Adrenal gland (tissue), 9 donors: ENCODE measurements at regions not wholly inside any gene's neighbourhood (a gene's known extent, or its start where the extent isn't known, plus 50 kb on each side); places are given as distances from the start of the nearest gene placed in this dataset.

Experiments used
- DNase-seq, 7 donors: peaks; one replicate each; pipeline ENCODE4 v3.0.0-alpha.2; 2019 to 2020
- H3K27ac ChIP-seq, 5 donors: fragments of 200-600 bp; sonication (generic) in 4 of 5; 1 replicate in 3 of 5; 2 replicates in 2 of 5; pipeline versions ENCODE4 v1.5.1 to v1.8.0; 2016 to 2020; ENCODE audit warnings: mild to moderate bottlenecking in 1 of 5
- H3K27me3 ChIP-seq: fragments of 200-600 bp; 2 replicates; pipeline ENCODE4 v1.8.0; 2021
- H3K36me3 ChIP-seq, 2 donors: fragments of 200-600 bp; replicated peaks in 1 of 2; 1 replicate in 1 of 2; 2 replicates in 1 of 2; pipeline versions ENCODE4 v1.5.1 to v1.8.0; 2018 to 2022
- H3K4me1 ChIP-seq, 2 donors: fragments of 200-600 bp; replicated peaks in 1 of 2; 1 replicate in 1 of 2; 2 replicates in 1 of 2; pipeline versions ENCODE4 v1.5.1 to v1.8.0; 2018 to 2021
- H3K4me3 ChIP-seq, 4 donors: fragments of 200-600 bp; sonication (generic) in 3 of 4; one replicate each; pipeline ENCODE4 v1.5.1; 2016 to 2018
- H3K9me3 ChIP-seq, 3 donors: fragments of 200-600 bp; sonication (generic) in 1 of 3; replicated peaks in 1 of 3; 1 replicate in 2 of 3; 2 replicates in 1 of 3; pipeline versions ENCODE4 v1.5.1 to v1.8.0; 2016 to 2021
- CTCF ChIP-seq, 6 experiments: fragments of 450-650 bp in 4 of 6; fragments of 200-600 bp in 2 of 6; sonication (generic) in 1 of 6; IDR thresholded peaks; 1 replicate in 5 of 6; 2 replicates in 1 of 6; pipeline versions ENCODE4 v1.5.1 to v1.8.0; 2016 to 2021; ENCODE audit warnings: antibody characterized with exemption in 6 of 6, mild to moderate bottlenecking in 2 of 6, moderate library complexity in 1 of 6
- POLR2A ChIP-seq, 2 donors: fragments of 450-650 bp; IDR thresholded peaks; one replicate each; pipeline ENCODE4 v1.6.1; 2017; ENCODE audit warnings: antibody characterized with exemption in 2 of 2, mild to moderate bottlenecking in 2 of 2, moderate library complexity in 1 of 2
- WGBS, 4 donors: extraction: QIAGEN DNeasy Blood & Tissue Kit in 2 of 4; methylation state at CpG; one replicate each; pipeline versions ENCODE4 v1.1.5 to v1.1.7; 2013 to 2017; 5-methylcytosine and 5-hydroxymethylcytosine counted together
- intact Hi-C, 2 donors: fragments of 100-400 bp; cut with DNase I; formaldehyde crosslinking; loops; one replicate each; pipeline versions ENCODE4 v1.14.1 to v1.15.0; 2022 to 2023
- donor health status: healthy with polysubstance abuse.
- donor health status: Bipolar disorder and iron deficiency.
- donor health status: DM: yes; HTN: yes; CAD: no.
- donor health status: DM: no; HTN: no; CAD: no.
- donor health status: DM: no; HTN: no; CAD: no.

- Histone ChIP-seq H3K27ac (no peak overlapping the region), H3K36me3 (no peaks in the 10 kb centered on the region), H3K4me3 (no peak overlapping the region), H3K9me3 (no peaks in the 10 kb centered on the region), H3K27me3 (no peaks in the 10 kb centered on the region), H3K4me1 (no peaks in the 10 kb centered on the region)
- intact Hi-C loops, result no loop called here
- WGBS, 4 donors, result 90 to 93% (median 92%) methylated on average over 6 of the region's 6 CpGs
- DNase-seq, result no peak
- TF ChIP-seq CTCF (IDR thresholded peaks at IDR 0.05) (no peak), POLR2A (IDR thresholded peaks at IDR 0.05) (no peak)
These were observed 389.2 kb downstream of the CD83 start for GRCh38 chr6:14506656-14507246.

- intact Hi-C loops, result no loop called here
- no peaks in the 10 kb centered on the region for H3K27me3 ChIP-seq
- DNase-seq, result no peak
These were observed 391.5 kb downstream of the CD83 start for GRCh38 chr6:14509120-14509519.

GRCh38 chr6:14510038-14510437 is 392.5 kb downstream of the CD83 start:
- Histone ChIP-seq H3K27me3 (no peaks in the 10 kb centered on the region), H3K4me1 (no peaks in the 10 kb centered on the region), H3K36me3 (no peaks in the 10 kb centered on the region), H3K27ac (no peak overlapping the region), H3K9me3 (no peaks in the 10 kb centered on the region), H3K4me3 (no peak overlapping the region)
- intact Hi-C loops, result no loop called here
- TF ChIP-seq POLR2A (IDR thresholded peaks at IDR 0.05) (no peak), CTCF (IDR thresholded peaks at IDR 0.05) (no peak)
- no peak for DNase-seq
- WGBS, 4 donors, result 87 to 90% (median 88%) methylated on average over 6 of the region's 6 CpGs

More at GRCh38 chr6:14509120-14509519, 391.5 kb downstream of the CD83 start:
- no peaks in the 10 kb centered on the region for H3K9me3 ChIP-seq
- no peak overlapping the region for H3K4me3 ChIP-seq
- H3K27ac ChIP-seq, result no peak overlapping the region
- 82 to 83% (median 82%) methylated on average over 5 of the region's 5 CpGs for WGBS, 4 donors
- no peaks in the 10 kb centered on the region for H3K4me1 ChIP-seq
- TF ChIP-seq POLR2A (IDR thresholded peaks at IDR 0.05) (no peak), CTCF (IDR thresholded peaks at IDR 0.05) (no peak)
- H3K36me3 ChIP-seq, result no peaks in the 10 kb centered on the region

- TF ChIP-seq CTCF (IDR thresholded peaks at IDR 0.05) (no peak), POLR2A (IDR thresholded peaks at IDR 0.05) (no peak)
- H3K27me3 ChIP-seq, result no peaks in the 10 kb centered on the region
- no peak overlapping the region for H3K4me3 ChIP-seq
- no peaks in the 10 kb centered on the region for H3K9me3 ChIP-seq
- 72 to 81% (median 76%) methylated on average over 2 of the region's 2 CpGs for WGBS, 4 donors
- no peaks in the 10 kb centered on the region for H3K4me1 ChIP-seq
- intact Hi-C loops, result no loop called here
- no peaks in the 10 kb centered on the region for H3K36me3 ChIP-seq
- H3K27ac ChIP-seq, result no peak overlapping the region
- no peak for DNase-seq
These were observed 393.6 kb downstream of the CD83 start for GRCh38 chr6:14511061-14511586.
